Activated T-cell treated with anti-CD3 and anti-CD28 coated beads, Interleukin-2, amount 50 U/mL, for 72 hours (primary cell): ENCODE measurements at regions not wholly inside any gene's neighbourhood (a gene's known extent, or its start where the extent isn't known, plus 50 kb on each side); places are given as distances from the start of the nearest gene placed in this dataset.

Source experiments
- ATAC-seq, 2 donors: fragments of 150-1000 bp; cut with Tn5 transposase; replicated peaks in 1 of 2; 2 replicates each; pipeline ENCODE4 v1.10.0; 2021; ENCODE audit warnings: moderate library complexity in 2 of 2, mild to moderate bottlenecking in 1 of 2
- DNase-seq, 2 donors: peaks; one replicate each; pipeline ENCODE4 v3.0.0; 2021 to 2022; ENCODE audit warnings: mixed read lengths in 1 of 2
- H3K27ac Mint-ChIP-seq: one replicate; pipeline ENCODE4 v1.8.0; 2022; ENCODE audit warnings: mild to moderate bottlenecking, moderate library complexity, mixed read lengths
- H3K27me3 Mint-ChIP-seq: one replicate; pipeline ENCODE4 v1.8.0; 2022; ENCODE audit warnings: low read depth, mixed read lengths
- H3K36me3 Mint-ChIP-seq, 2 donors: one replicate each; pipeline ENCODE4 v1.8.0; 2022; ENCODE audit warnings: mixed read lengths in 2 of 2, mild to moderate bottlenecking in 1 of 2; ENCODE audit not compliant: insufficient read depth in 2 of 2
- H3K4me1 Mint-ChIP-seq: one replicate; pipeline ENCODE4 v1.8.0; 2022; ENCODE audit warnings: low read depth, mixed read lengths
- H3K4me3 Mint-ChIP-seq, 2 donors: one replicate each; pipeline ENCODE4 v1.8.0; 2022; ENCODE audit warnings: mild to moderate bottlenecking in 2 of 2, mixed read lengths in 2 of 2, moderate library complexity in 2 of 2
- H3K9me3 Mint-ChIP-seq, 2 donors: one replicate each; pipeline ENCODE4 v1.8.0; 2022; ENCODE audit warnings: mixed read lengths in 2 of 2

- Mint-ChIP-seq H3K9me3 (no peaks in the 10 kb centered on the region), H3K36me3 (peaks cover 0 to 3% of the 10 kb centered on the region in 2 donors), H3K27me3 (peaks cover 13% of the 10 kb centered on the region), H3K4me1 (peaks cover 10% of the 10 kb centered on the region), H3K27ac (no peak overlapping the region), H3K4me3 (no peak overlapping the region)
- ATAC-seq (no peak), DNase-seq (no peak)
Observed at GRCh38 chrX:136931661-136932060, 51.1 kb upstream of the RBMX start.
